ENCODE measurements at regions not wholly inside any gene's neighbourhood (a gene's known extent, or its start where the extent isn't known, plus 50 kb on each side); places are given as distances from the start of the nearest gene placed in this dataset.
"Not testable (repeated sequence)": the region's sequence is repeated elsewhere in the genome, so short reads cannot be mapped to it uniquely, and the experiment has no call there.

- Histone ChIP-seq H3K4me3 (ENCODE audit: low read length) (no peak overlapping the region), H3K9me3 (ENCODE audit: control insufficient read depth, low read length) (no peaks in the 10 kb centered on the region), H3K4me1 (ENCODE audit: control insufficient read depth, insufficient read depth, low read length) (no peaks in the 10 kb centered on the region), H3K27me3 (ENCODE audit: control insufficient read depth, insufficient read depth, low read length) (no peaks in the 10 kb centered on the region), H3K36me3 (ENCODE audit: control insufficient read depth, insufficient read depth, low read length) (no peaks in the 10 kb centered on the region), H3K9ac (ENCODE audit: low read length) (no peak overlapping the region)
Observed at GRCh38 chr14:105760691-105761344, 234.4 kb downstream of the TMEM121 start.

- H3K9ac ChIP-seq (ENCODE audit: low read length); H3K27me3 ChIP-seq (ENCODE audit: control insufficient read depth, insufficient read depth, low read length); H3K9me3 ChIP-seq (ENCODE audit: control insufficient read depth, low read length); H3K4me3 ChIP-seq (ENCODE audit: low read length); H3K4me1 ChIP-seq (ENCODE audit: control insufficient read depth, insufficient read depth, low read length); H3K36me3 ChIP-seq (ENCODE audit: control insufficient read depth, insufficient read depth, low read length): not testable (repeated sequence)
Observed at GRCh38 chr14:105761345-105761740, 235.0 kb downstream of the TMEM121 start.

- H3K27me3 ChIP-seq (ENCODE audit: control insufficient read depth, insufficient read depth, low read length) = no peaks in the 10 kb centered on the region
- no peak overlapping the region for H3K9ac ChIP-seq (ENCODE audit: low read length)
- H3K9me3 ChIP-seq (ENCODE audit: control insufficient read depth, low read length) = no peaks in the 10 kb centered on the region
Observed at GRCh38 chr14:105761842-105762241, 235.5 kb downstream of the TMEM121 start.

GRCh38 chr14:105762262-105762661, 235.9 kb downstream of the TMEM121 start:
- H3K4me1 ChIP-seq (ENCODE audit: control insufficient read depth, insufficient read depth, low read length); H3K27me3 ChIP-seq (ENCODE audit: control insufficient read depth, insufficient read depth, low read length); H3K9ac ChIP-seq (ENCODE audit: low read length); H3K9me3 ChIP-seq (ENCODE audit: control insufficient read depth, low read length); H3K4me3 ChIP-seq (ENCODE audit: low read length); H3K36me3 ChIP-seq (ENCODE audit: control insufficient read depth, insufficient read depth, low read length): not testable (repeated sequence)

More at GRCh38 chr14:105761842-105762241, 235.5 kb downstream of the TMEM121 start:
- Histone ChIP-seq H3K4me1 (ENCODE audit: control insufficient read depth, insufficient read depth, low read length) (no peaks in the 10 kb centered on the region), H3K36me3 (ENCODE audit: control insufficient read depth, insufficient read depth, low read length) (no peaks in the 10 kb centered on the region), H3K4me3 (ENCODE audit: low read length) (no peak overlapping the region)

- not testable (repeated sequence) for H3K27me3 ChIP-seq (ENCODE audit: control insufficient read depth, insufficient read depth, low read length); H3K4me1 ChIP-seq (ENCODE audit: control insufficient read depth, insufficient read depth, low read length); H3K9ac ChIP-seq (ENCODE audit: low read length); H3K9me3 ChIP-seq (ENCODE audit: control insufficient read depth, low read length); H3K4me3 ChIP-seq (ENCODE audit: low read length); H3K36me3 ChIP-seq (ENCODE audit: control insufficient read depth, insufficient read depth, low read length)
Observed at GRCh38 chr14:105764254-105764901, 238.0 kb downstream of the TMEM121 start.

GRCh38 chr14:105765072-105765825, 238.9 kb downstream of the TMEM121 start:
- H3K9ac ChIP-seq (ENCODE audit: low read length); H3K27me3 ChIP-seq (ENCODE audit: control insufficient read depth, insufficient read depth, low read length); H3K4me1 ChIP-seq (ENCODE audit: control insufficient read depth, insufficient read depth, low read length); H3K9me3 ChIP-seq (ENCODE audit: control insufficient read depth, low read length); H3K4me3 ChIP-seq (ENCODE audit: low read length); H3K36me3 ChIP-seq (ENCODE audit: control insufficient read depth, insufficient read depth, low read length): not testable (repeated sequence)

- no peaks in the 10 kb centered on the region for H3K9me3 ChIP-seq (ENCODE audit: control insufficient read depth, low read length)
- no peak overlapping the region for H3K4me3 ChIP-seq (ENCODE audit: low read length)
Observed at GRCh38 chr14:105765893-105766614, 239.7 kb downstream of the TMEM121 start.

GRCh38 chr14:105767315-105767714, 240.9 kb downstream of the TMEM121 start:
- Histone ChIP-seq H3K9ac (ENCODE audit: low read length) (no peak overlapping the region), H3K4me1 (ENCODE audit: control insufficient read depth, insufficient read depth, low read length) (no peaks in the 10 kb centered on the region), H3K4me3 (ENCODE audit: low read length) (no peak overlapping the region), H3K36me3 (ENCODE audit: control insufficient read depth, insufficient read depth, low read length) (no peaks in the 10 kb centered on the region), H3K9me3 (ENCODE audit: control insufficient read depth, low read length) (no peaks in the 10 kb centered on the region), H3K27me3 (ENCODE audit: control insufficient read depth, insufficient read depth, low read length) (no peaks in the 10 kb centered on the region)

More at GRCh38 chr14:105765893-105766614, 239.7 kb downstream of the TMEM121 start:
- H3K4me1 ChIP-seq (ENCODE audit: control insufficient read depth, insufficient read depth, low read length) = no peaks in the 10 kb centered on the region
- no peaks in the 10 kb centered on the region for H3K36me3 ChIP-seq (ENCODE audit: control insufficient read depth, insufficient read depth, low read length)
- no peaks in the 10 kb centered on the region for H3K27me3 ChIP-seq (ENCODE audit: control insufficient read depth, insufficient read depth, low read length)
- no peak overlapping the region for H3K9ac ChIP-seq (ENCODE audit: low read length)

- H3K9me3 ChIP-seq (ENCODE audit: control insufficient read depth, low read length); H3K27me3 ChIP-seq (ENCODE audit: control insufficient read depth, insufficient read depth, low read length); H3K4me3 ChIP-seq (ENCODE audit: low read length); H3K9ac ChIP-seq (ENCODE audit: low read length); H3K36me3 ChIP-seq (ENCODE audit: control insufficient read depth, insufficient read depth, low read length); H3K4me1 ChIP-seq (ENCODE audit: control insufficient read depth, insufficient read depth, low read length): not testable (repeated sequence)
Observed at GRCh38 chr14:105768039-105768438, 241.7 kb downstream of the TMEM121 start.

GRCh38 chr14:105769061-105769730, 242.8 kb downstream of the TMEM121 start:
- H3K9me3 ChIP-seq (ENCODE audit: control insufficient read depth, low read length); H3K4me3 ChIP-seq (ENCODE audit: low read length); H3K36me3 ChIP-seq (ENCODE audit: control insufficient read depth, insufficient read depth, low read length); H3K4me1 ChIP-seq (ENCODE audit: control insufficient read depth, insufficient read depth, low read length); H3K27me3 ChIP-seq (ENCODE audit: control insufficient read depth, insufficient read depth, low read length); H3K9ac ChIP-seq (ENCODE audit: low read length): not testable (repeated sequence)

- H3K27me3 ChIP-seq (ENCODE audit: control insufficient read depth, insufficient read depth, low read length); H3K4me1 ChIP-seq (ENCODE audit: control insufficient read depth, insufficient read depth, low read length); H3K9me3 ChIP-seq (ENCODE audit: control insufficient read depth, low read length); H3K9ac ChIP-seq (ENCODE audit: low read length); H3K36me3 ChIP-seq (ENCODE audit: control insufficient read depth, insufficient read depth, low read length); H3K4me3 ChIP-seq (ENCODE audit: low read length): not testable (repeated sequence)
Observed at GRCh38 chr14:105770619-105771216, 244.3 kb downstream of the TMEM121 start.
